ENCODE measurements at regions not wholly inside any gene's neighbourhood (a gene's known extent, or its start where the extent isn't known, plus 50 kb on each side); places are given as distances from the start of the nearest gene placed in this dataset.

DNA sequence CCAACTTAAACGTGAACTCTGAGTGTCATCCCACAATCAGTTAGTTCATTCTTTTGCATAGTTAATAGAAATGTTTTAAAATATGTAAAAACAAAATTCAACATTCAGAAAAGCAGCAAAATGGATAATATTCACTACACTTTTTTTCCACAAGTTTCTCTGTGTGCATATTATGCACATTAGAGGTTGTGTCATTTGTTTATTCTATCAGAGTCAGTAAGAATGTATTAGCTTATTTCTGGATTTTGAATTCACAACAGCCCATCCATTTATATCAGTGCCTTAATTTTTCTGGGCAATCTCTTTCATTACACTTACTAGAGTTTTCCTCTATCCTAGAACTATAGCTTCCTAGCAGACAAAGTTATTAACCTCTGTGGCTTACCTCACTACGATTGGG, 432.7 kb upstream of the SEMA3A start:
- H3K27me3 Mint-ChIP-seq (ENCODE audit: low read depth) = no peaks in the 10 kb centered on the region
- no peak overlapping the region for H3K4me3 Mint-ChIP-seq
- peaks cover 3% of the 10 kb centered on the region for H3K9me3 Mint-ChIP-seq
- TF ChIP-seq, protein P1, sequence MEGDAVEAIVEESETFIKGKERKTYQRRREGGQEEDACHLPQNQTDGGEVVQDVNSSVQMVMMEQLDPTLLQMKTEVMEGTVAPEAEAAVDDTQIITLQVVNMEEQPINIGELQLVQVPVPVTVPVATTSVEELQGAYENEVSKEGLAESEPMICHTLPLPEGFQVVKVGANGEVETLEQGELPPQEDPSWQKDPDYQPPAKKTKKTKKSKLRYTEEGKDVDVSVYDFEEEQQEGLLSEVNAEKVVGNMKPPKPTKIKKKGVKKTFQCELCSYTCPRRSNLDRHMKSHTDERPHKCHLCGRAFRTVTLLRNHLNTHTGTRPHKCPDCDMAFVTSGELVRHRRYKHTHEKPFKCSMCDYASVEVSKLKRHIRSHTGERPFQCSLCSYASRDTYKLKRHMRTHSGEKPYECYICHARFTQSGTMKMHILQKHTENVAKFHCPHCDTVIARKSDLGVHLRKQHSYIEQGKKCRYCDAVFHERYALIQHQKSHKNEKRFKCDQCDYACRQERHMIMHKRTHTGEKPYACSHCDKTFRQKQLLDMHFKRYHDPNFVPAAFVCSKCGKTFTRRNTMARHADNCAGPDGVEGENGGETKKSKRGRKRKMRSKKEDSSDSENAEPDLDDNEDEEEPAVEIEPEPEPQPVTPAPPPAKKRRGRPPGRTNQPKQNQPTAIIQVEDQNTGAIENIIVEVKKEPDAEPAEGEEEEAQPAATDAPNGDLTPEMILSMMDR (conservative IDR thresholded peaks at IDR 0.05) = no peak
- DNase-seq (ENCODE audit: low read depth, low spot score) = no peak
- no peak overlapping the region for H3K27ac Mint-ChIP-seq (ENCODE audit: unreplicated experiment)
- H3K4me1 Mint-ChIP-seq = no peaks in the 10 kb centered on the region
- H3K36me3 Mint-ChIP-seq (ENCODE audit: low read depth) = peaks cover 4% of the 10 kb centered on the region

- no peaks in the 10 kb centered on the region for H3K9me3 Mint-ChIP-seq
- TF ChIP-seq, protein P1 (conservative IDR thresholded peaks at IDR 0.05) = no peak
These were observed 430.3 kb upstream of the SEMA3A start for GRCh38 chr7:84624927-84625326.

DNA sequence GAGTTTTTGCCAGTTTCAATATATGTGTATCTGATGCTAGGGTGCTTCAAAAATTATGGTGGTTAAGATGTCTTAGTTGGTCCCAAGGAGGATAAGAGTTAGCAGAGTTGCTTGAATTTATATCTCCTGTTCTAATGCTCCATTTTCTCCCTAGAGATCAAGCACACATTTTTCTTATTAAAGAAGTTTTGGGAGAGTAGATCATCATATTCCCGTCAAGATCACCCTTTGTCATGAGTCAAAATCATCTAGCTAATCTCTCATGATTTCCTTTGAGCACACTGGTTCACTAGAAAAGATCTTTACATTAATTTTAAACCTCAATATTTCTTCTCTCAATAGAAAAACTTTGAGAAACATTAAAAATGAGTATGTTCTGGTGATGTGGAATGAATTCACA, 429.9 kb upstream of the SEMA3A start:
- H3K4me3 Mint-ChIP-seq = no peak overlapping the region
- no peaks in the 10 kb centered on the region for H3K9me3 Mint-ChIP-seq
- TF ChIP-seq, protein P1 (conservative IDR thresholded peaks at IDR 0.05) = no peak
- H3K27ac Mint-ChIP-seq (ENCODE audit: unreplicated experiment) = no peak overlapping the region
- no peaks in the 10 kb centered on the region for H3K36me3 Mint-ChIP-seq (ENCODE audit: low read depth)
- DNase-seq (ENCODE audit: low read depth, low spot score) = no peak
- no peaks in the 10 kb centered on the region for H3K4me1 Mint-ChIP-seq
- no peaks in the 10 kb centered on the region for H3K27me3 Mint-ChIP-seq (ENCODE audit: low read depth)

More at GRCh38 chr7:84624927-84625326, 430.3 kb upstream of the SEMA3A start:
- no peak overlapping the region for H3K27ac Mint-ChIP-seq (ENCODE audit: unreplicated experiment)
- no peaks in the 10 kb centered on the region for H3K27me3 Mint-ChIP-seq (ENCODE audit: low read depth)
- H3K4me3 Mint-ChIP-seq = no peak overlapping the region
- no peaks in the 10 kb centered on the region for H3K4me1 Mint-ChIP-seq
- DNase-seq (ENCODE audit: low read depth, low spot score) = no peak
- H3K36me3 Mint-ChIP-seq (ENCODE audit: low read depth) = no peaks in the 10 kb centered on the region

- TF ChIP-seq, protein P1 (conservative IDR thresholded peaks at IDR 0.05) = no peak
- Mint-ChIP-seq H3K4me3 (no peak overlapping the region), H3K4me1 (no peaks in the 10 kb centered on the region), H3K27ac (ENCODE audit: unreplicated experiment) (no peak overlapping the region), H3K36me3 (ENCODE audit: low read depth) (no peaks in the 10 kb centered on the region), H3K27me3 (ENCODE audit: low read depth) (no peaks in the 10 kb centered on the region), H3K9me3 (no peaks in the 10 kb centered on the region)
- no peak for DNase-seq (ENCODE audit: low read depth, low spot score)
These were observed 422.9 kb upstream of the SEMA3A start for GRCh38 chr7:84617265-84618030.

GRCh38 chr7:84614821-84615501, 420.4 kb upstream of the SEMA3A start:
- Mint-ChIP-seq H3K4me1 (no peaks in the 10 kb centered on the region), H3K4me3 (no peak overlapping the region), H3K36me3 (ENCODE audit: low read depth) (no peaks in the 10 kb centered on the region), H3K9me3 (no peaks in the 10 kb centered on the region), H3K27ac (ENCODE audit: unreplicated experiment) (no peak overlapping the region), H3K27me3 (ENCODE audit: low read depth) (no peaks in the 10 kb centered on the region)
- no peak for DNase-seq (ENCODE audit: low read depth, low spot score)
- TF ChIP-seq, protein P1 (conservative IDR thresholded peaks at IDR 0.05) = no peak
